BJ (cell line): ENCODE measurements at regions not wholly inside any gene's neighbourhood (a gene's known extent, or its start where the extent isn't known, plus 50 kb on each side); places are given as distances from the start of the nearest gene placed in this dataset.

Experiments used
- CTCF ChIA-PET: fragments of 350-600 bp; formaldehyde crosslinking; extraction: SDS; loops from one replicate; lab custom pipeline; 2021; ENCODE audit warnings: antibody characterized with exemption, inconsistent platforms; lab: Yijun Ruan, JAX
- POLR2A ChIA-PET: fragments of 300-600 bp; sonication (Branson Sonifier 250); formaldehyde crosslinking; extraction: SDS; loops from one replicate; lab custom pipeline; 2021; ENCODE audit warnings: antibody characterized with exemption; lab: Charles Lee
- DNase-seq: peaks from one replicate; pipeline ENCODE4 v3.0.0-alpha.2; 2011; ENCODE audit warnings: low read depth
- H3K27me3 ChIP-seq: 2 replicates; pipeline ENCODE4 v1.6.0; 2011; ENCODE audit warnings: low read length; ENCODE audit not compliant: control insufficient read depth, insufficient read depth
- H3K36me3 ChIP-seq: 2 replicates; pipeline ENCODE4 v1.5.1; 2011; ENCODE audit warnings: low read length; ENCODE audit not compliant: control insufficient read depth, insufficient read depth
- H3K4me3 ChIP-seq: 2 replicates; pipeline ENCODE4 v1.5.1; 2011; ENCODE audit warnings: low read depth, mild to moderate bottlenecking, control low read depth, low read length
- CTCF ChIP-seq: IDR thresholded peaks from 2 replicates; pipeline ENCODE4 v1.5.1; 2011; ENCODE audit warnings: low read depth, mild to moderate bottlenecking, control low read depth, inconsistent platforms, low read length, moderate library complexity; ENCODE audit not compliant: insufficient read depth

GRCh38 chr6:103862297-103862696 is 997.4 kb downstream of the HACE1 start:
- CTCF ChIA-PET: no interaction called here

GRCh38 chr6:103858003-103858402 is 1001.7 kb downstream of the HACE1 start:
- ChIA-PET CTCF (no interaction called here), POLR2A (no interaction called here)
- TF ChIP-seq CTCF: no peak
- no peaks in the 10 kb centered on the region for H3K36me3 ChIP-seq
- H3K27me3 ChIP-seq: no peaks in the 10 kb centered on the region
- H3K4me3 ChIP-seq: no peak overlapping the region
- DNase-seq: no peak

More at GRCh38 chr6:103862297-103862696, 997.4 kb downstream of the HACE1 start:
- Histone ChIP-seq H3K36me3 (no peaks in the 10 kb centered on the region), H3K4me3 (no peak overlapping the region), H3K27me3 (no peaks in the 10 kb centered on the region)
- TF ChIP-seq CTCF: no peak
- POLR2A ChIA-PET: no interaction called here
- no peak for DNase-seq

GRCh38 chr6:103855750-103856149 is 1004.0 kb downstream of the HACE1 start:
- Histone ChIP-seq H3K4me3 (no peak overlapping the region), H3K36me3 (no peaks in the 10 kb centered on the region), H3K27me3 (no peaks in the 10 kb centered on the region)
- ChIA-PET CTCF (no interaction called here), POLR2A (no interaction called here)
- TF ChIP-seq CTCF: no peak
- DNase-seq: no peak

- ChIA-PET POLR2A (no interaction called here), CTCF (no interaction called here)
- DNase-seq: no peak
- Histone ChIP-seq H3K27me3 (no peaks in the 10 kb centered on the region), H3K4me3 (no peak overlapping the region), H3K36me3 (no peaks in the 10 kb centered on the region)
- no peak for TF ChIP-seq CTCF
Observed at GRCh38 chr6:103854059-103854458, 1005.7 kb downstream of the HACE1 start.

GRCh38 chr6:103838457-103838856 is 1021.3 kb downstream of the HACE1 start:
- H3K4me3 ChIP-seq: no peak overlapping the region
- CTCF ChIA-PET: no interaction called here
- no peak for TF ChIP-seq CTCF
- POLR2A ChIA-PET: no interaction called here
- DNase-seq: no peak
- no peaks in the 10 kb centered on the region for H3K36me3 ChIP-seq
- no peaks in the 10 kb centered on the region for H3K27me3 ChIP-seq
